AG09309 (cell line): ENCODE measurements at regions not wholly inside any gene's neighbourhood (a gene's known extent, or its start where the extent isn't known, plus 50 kb on each side); places are given as distances from the start of the nearest gene placed in this dataset.

Experiments used
- DNase-seq: peaks from one replicate; pipeline ENCODE4 v3.0.0-alpha.2; 2010; ENCODE audit warnings: low read depth
- H3K4me3 ChIP-seq: 2 replicates; pipeline ENCODE4 v1.5.1; 2011; ENCODE audit warnings: mild to moderate bottlenecking, low read depth, low read length, moderate library complexity; ENCODE audit not compliant: control insufficient read depth
- TF ChIP-seq, protein P1 (sequence below): IDR thresholded peaks from 2 replicates; pipeline ENCODE4 v1.5.1; 2011; ENCODE audit warnings: mild to moderate bottlenecking, low read depth, low read length, inconsistent platforms; ENCODE audit not compliant: insufficient read depth, control insufficient read depth; ENCODE audit errors: missing control alignments

DNA sequence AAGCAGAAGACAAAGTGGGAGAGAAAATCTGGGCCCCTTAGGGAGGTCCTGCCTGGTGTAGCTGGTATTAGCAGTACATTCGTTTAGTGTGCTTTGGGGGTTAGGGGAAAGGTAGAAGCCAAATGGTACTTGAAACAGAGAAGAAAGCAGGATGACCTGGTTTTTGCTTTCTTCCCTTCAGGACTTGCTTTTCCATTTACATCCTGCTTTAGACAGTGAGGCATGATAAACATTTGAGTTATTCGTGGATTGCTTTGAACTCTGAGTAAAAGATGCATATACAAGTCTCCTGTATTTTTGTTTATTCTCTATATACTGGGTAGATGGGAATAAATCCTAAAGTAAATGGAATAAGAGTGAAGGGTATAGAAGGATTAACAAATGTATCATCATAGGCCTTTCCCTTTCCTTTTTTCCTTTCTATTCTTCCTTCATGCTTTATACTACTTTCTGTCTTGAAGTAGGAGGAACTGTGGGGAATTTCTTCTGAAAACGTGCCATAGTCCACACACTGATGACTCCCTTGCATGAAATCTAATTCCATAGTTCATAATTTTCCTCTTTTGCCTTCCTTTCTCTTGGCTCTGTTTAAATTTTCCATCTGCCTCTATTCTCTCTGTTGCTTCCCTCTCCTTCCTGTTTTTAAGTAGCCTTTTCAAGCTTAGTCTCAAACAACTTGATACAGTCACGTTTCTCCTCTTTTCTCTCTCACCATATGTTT, 139.5 kb upstream of the RBMS3 start:
- TF ChIP-seq, protein P1, sequence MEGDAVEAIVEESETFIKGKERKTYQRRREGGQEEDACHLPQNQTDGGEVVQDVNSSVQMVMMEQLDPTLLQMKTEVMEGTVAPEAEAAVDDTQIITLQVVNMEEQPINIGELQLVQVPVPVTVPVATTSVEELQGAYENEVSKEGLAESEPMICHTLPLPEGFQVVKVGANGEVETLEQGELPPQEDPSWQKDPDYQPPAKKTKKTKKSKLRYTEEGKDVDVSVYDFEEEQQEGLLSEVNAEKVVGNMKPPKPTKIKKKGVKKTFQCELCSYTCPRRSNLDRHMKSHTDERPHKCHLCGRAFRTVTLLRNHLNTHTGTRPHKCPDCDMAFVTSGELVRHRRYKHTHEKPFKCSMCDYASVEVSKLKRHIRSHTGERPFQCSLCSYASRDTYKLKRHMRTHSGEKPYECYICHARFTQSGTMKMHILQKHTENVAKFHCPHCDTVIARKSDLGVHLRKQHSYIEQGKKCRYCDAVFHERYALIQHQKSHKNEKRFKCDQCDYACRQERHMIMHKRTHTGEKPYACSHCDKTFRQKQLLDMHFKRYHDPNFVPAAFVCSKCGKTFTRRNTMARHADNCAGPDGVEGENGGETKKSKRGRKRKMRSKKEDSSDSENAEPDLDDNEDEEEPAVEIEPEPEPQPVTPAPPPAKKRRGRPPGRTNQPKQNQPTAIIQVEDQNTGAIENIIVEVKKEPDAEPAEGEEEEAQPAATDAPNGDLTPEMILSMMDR, result no peak
- DNase-seq, result no peak
- H3K4me3 ChIP-seq, result no peak overlapping the region

- TF ChIP-seq, protein P1, result no peak
- no peak for DNase-seq
- no peak overlapping the region for H3K4me3 ChIP-seq
These were observed 139.0 kb upstream of the RBMS3 start for GRCh38 chr3:29141918-29142275.

GRCh38 chr3:29143151-29143550, 137.7 kb upstream of the RBMS3 start:
- no peak overlapping the region for H3K4me3 ChIP-seq
- DNase-seq, result no peak
- TF ChIP-seq, protein P1, result no peak

GRCh38 chr3:29144361-29144760, 136.5 kb upstream of the RBMS3 start:
- no peak overlapping the region for H3K4me3 ChIP-seq
- TF ChIP-seq, protein P1, result no peak
- no peak for DNase-seq

GRCh38 chr3:29144807-29145206, 136.1 kb upstream of the RBMS3 start:
- DNase-seq, result peak; percentile 8
- H3K4me3 ChIP-seq, result no peak overlapping the region
- TF ChIP-seq, protein P1, result peak; percentile 34

DNA sequence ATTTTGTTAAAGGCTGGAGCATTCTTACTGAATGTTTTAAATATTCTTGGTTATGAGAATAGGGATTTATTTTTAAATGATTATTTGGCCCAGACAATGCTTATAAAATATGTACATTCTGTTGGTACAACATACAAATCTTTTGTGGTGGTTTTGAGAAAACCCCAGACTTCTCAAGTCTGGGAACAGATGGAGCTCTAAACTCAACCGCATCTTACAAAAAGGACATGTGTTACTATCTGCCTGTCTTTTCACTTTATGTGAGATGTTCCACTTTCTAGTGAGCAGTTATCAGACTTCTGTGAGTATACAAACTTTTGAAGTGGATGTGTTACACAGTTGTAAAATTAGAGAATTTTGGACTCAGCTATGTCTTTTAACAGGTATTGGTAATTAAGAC, 135.5 kb upstream of the RBMS3 start:
- no peak overlapping the region for H3K4me3 ChIP-seq
- TF ChIP-seq, protein P1, result no peak
- no peak for DNase-seq
